ENCODE measurements at regions not wholly inside any gene's neighbourhood (a gene's known extent, or its start where the extent isn't known, plus 50 kb on each side); places are given as distances from the start of the nearest gene placed in this dataset.

- TF ChIP-seq CTCF (IDR thresholded peaks at IDR 0.05) (no peak), EZH2 (IDR thresholded peaks at IDR 0.05; ENCODE audit: borderline replicate concordance, insufficient read depth, low read depth, low read length, poor library complexity, severe bottlenecking) (no peak)
Measured at GRCh38 chr13:54606944-54607343, 1578.3 kb downstream of the OLFM4 start.

All from B cell (primary cell).